ENCODE measurements at regions not wholly inside any gene's neighbourhood (a gene's known extent, or its start where the extent isn't known, plus 50 kb on each side); places are given as distances from the start of the nearest gene placed in this dataset.

DNA sequence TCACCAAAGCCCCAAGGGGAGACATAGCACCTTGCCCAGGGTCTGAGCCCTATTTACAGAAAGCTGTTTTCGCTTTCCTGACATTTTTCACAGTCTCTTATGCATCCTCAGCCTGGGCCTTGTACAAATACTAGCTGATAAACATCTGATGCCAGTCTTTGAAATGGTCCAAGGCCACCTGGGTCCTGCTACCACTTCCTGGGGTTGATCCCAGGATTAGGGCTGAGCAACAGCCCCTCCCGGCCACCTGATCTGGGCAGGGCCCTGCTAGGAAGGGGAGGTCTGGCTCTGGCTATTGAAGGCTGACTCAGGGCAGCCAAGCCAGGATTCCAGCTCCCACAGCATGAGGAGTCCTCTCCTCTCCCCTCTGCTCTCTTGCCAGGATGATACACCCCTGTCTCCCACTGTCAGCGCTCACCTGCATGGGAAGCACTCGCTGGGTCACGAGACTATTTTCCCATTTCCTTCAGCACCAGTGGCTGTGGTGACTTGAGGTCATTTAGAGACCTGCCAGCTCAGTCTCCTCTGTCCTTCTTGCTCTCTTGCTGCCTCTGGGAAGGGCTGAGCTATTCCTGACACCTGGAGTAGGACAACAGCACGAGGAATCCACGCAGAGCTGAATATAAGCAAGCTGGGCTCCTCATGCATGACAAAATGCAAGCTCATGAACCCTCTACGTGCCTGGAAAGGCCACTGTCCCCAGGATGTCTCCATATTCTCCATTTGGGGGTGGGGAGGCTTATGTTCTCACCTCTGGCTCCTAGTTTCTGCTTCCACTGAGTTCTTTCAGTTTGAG is 53.0 kb upstream of the LGALSL start (continued):
- TF ChIP-seq, protein P1, sequence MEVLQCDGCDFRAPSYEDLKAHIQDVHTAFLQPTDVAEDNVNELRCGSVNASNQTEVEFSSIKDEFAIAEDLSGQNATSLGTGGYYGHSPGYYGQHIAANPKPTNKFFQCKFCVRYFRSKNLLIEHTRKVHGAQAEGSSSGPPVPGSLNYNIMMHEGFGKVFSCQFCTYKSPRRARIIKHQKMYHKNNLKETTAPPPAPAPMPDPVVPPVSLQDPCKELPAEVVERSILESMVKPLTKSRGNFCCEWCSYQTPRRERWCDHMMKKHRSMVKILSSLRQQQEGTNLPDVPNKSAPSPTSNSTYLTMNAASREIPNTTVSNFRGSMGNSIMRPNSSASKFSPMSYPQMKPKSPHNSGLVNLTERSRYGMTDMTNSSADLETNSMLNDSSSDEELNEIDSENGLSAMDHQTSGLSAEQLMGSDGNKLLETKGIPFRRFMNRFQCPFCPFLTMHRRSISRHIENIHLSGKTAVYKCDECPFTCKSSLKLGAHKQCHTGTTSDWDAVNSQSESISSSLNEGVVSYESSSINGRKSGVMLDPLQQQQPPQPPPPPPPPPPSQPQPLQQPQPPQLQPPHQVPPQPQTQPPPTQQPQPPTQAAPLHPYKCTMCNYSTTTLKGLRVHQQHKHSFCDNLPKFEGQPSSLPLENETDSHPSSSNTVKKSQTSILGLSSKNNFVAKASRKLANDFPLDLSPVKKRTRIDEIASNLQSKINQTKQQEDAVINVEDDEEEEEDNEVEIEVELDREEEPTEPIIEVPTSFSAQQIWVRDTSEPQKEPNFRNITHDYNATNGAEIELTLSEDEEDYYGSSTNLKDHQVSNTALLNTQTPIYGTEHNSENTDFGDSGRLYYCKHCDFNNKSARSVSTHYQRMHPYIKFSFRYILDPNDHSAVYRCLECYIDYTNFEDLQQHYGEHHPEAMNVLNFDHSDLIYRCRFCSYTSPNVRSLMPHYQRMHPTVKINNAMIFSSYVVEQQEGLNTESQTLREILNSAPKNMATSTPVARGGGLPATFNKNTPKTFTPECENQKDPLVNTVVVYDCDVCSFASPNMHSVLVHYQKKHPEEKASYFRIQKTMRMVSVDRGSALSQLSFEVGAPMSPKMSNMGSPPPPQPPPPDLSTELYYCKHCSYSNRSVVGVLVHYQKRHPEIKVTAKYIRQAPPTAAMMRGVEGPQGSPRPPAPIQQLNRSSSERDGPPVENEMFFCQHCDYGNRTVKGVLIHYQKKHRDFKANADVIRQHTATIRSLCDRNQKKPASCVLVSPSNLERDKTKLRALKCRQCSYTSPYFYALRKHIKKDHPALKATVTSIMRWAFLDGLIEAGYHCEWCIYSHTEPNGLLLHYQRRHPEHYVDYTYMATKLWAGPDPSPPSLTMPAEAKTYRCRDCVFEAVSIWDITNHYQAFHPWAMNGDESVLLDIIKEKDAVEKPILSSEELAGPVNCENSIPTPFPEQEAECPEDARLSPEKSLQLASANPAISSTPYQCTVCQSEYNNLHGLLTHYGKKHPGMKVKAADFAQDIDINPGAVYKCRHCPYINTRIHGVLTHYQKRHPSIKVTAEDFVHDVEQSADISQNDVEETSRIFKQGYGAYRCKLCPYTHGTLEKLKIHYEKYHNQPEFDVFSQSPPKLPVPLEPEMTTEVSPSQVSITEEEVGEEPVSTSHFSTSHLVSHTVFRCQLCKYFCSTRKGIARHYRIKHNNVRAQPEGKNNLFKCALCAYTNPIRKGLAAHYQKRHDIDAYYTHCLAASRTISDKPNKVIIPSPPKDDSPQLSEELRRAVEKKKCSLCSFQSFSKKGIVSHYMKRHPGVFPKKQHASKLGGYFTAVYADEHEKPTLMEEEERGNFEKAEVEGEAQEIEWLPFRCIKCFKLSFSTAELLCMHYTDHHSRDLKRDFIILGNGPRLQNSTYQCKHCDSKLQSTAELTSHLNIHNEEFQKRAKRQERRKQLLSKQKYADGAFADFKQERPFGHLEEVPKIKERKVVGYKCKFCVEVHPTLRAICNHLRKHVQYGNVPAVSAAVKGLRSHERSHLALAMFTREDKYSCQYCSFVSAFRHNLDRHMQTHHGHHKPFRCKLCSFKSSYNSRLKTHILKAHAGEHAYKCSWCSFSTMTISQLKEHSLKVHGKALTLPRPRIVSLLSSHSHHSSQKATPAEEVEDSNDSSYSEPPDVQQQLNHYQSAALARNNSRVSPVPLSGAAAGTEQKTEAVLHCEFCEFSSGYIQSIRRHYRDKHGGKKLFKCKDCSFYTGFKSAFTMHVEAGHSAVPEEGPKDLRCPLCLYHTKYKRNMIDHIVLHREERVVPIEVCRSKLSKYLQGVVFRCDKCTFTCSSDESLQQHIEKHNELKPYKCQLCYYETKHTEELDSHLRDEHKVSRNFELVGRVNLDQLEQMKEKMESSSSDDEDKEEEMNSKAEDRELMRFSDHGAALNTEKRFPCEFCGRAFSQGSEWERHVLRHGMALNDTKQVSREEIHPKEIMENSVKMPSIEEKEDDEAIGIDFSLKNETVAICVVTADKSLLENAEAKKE (CRISPR knock-in tag; IDR thresholded peaks at IDR 0.05): no peak
- TF ChIP-seq, protein P2, sequence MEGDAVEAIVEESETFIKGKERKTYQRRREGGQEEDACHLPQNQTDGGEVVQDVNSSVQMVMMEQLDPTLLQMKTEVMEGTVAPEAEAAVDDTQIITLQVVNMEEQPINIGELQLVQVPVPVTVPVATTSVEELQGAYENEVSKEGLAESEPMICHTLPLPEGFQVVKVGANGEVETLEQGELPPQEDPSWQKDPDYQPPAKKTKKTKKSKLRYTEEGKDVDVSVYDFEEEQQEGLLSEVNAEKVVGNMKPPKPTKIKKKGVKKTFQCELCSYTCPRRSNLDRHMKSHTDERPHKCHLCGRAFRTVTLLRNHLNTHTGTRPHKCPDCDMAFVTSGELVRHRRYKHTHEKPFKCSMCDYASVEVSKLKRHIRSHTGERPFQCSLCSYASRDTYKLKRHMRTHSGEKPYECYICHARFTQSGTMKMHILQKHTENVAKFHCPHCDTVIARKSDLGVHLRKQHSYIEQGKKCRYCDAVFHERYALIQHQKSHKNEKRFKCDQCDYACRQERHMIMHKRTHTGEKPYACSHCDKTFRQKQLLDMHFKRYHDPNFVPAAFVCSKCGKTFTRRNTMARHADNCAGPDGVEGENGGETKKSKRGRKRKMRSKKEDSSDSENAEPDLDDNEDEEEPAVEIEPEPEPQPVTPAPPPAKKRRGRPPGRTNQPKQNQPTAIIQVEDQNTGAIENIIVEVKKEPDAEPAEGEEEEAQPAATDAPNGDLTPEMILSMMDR (conservative IDR thresholded peaks at IDR 0.05; ENCODE audit: low read depth in 2 of 2): no peak
- TF ChIP-seq ZNF331 (CRISPR knock-in tag; IDR thresholded peaks at IDR 0.05; ENCODE audit: low read depth): no peak
- no peak for TF ChIP-seq EZH2phosphoT487 (IDR thresholded peaks at IDR 0.05; ENCODE audit: unreplicated experiment)
- TF ChIP-seq, protein P3, sequence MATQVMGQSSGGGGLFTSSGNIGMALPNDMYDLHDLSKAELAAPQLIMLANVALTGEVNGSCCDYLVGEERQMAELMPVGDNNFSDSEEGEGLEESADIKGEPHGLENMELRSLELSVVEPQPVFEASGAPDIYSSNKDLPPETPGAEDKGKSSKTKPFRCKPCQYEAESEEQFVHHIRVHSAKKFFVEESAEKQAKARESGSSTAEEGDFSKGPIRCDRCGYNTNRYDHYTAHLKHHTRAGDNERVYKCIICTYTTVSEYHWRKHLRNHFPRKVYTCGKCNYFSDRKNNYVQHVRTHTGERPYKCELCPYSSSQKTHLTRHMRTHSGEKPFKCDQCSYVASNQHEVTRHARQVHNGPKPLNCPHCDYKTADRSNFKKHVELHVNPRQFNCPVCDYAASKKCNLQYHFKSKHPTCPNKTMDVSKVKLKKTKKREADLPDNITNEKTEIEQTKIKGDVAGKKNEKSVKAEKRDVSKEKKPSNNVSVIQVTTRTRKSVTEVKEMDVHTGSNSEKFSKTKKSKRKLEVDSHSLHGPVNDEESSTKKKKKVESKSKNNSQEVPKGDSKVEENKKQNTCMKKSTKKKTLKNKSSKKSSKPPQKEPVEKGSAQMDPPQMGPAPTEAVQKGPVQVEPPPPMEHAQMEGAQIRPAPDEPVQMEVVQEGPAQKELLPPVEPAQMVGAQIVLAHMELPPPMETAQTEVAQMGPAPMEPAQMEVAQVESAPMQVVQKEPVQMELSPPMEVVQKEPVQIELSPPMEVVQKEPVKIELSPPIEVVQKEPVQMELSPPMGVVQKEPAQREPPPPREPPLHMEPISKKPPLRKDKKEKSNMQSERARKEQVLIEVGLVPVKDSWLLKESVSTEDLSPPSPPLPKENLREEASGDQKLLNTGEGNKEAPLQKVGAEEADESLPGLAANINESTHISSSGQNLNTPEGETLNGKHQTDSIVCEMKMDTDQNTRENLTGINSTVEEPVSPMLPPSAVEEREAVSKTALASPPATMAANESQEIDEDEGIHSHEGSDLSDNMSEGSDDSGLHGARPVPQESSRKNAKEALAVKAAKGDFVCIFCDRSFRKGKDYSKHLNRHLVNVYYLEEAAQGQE (IDR thresholded peaks at IDR 0.05; ENCODE audit: unreplicated experiment): no peak
- TF ChIP-seq ZNF114 (CRISPR knock-in tag; IDR thresholded peaks at IDR 0.05): no peak
- no peak for TF ChIP-seq JUNB (IDR thresholded peaks at IDR 0.05; ENCODE audit: unreplicated experiment)

Data from GM23338 (cell line).